BLaER1 treated with 17β-estradiol and CSF1 and Interleukin-3, amounts not matched to agents 10 nM and 100 nM (cell line): ENCODE measurements at regions not wholly inside any gene's neighbourhood (a gene's known extent, or its start where the extent isn't known, plus 50 kb on each side); places are given as distances from the start of the nearest gene placed in this dataset.
A peak's percentile ranks its signal among the peaks of the same experiment; 100 is the strongest.

ENCODE experiments used
- H3K27ac ChIP-seq, 11 experiments: shearing (Covaris generic); formaldehyde crosslinking; 2 replicates each; pipeline ENCODE4 v1.8.1; 2022
- H3K27me3 ChIP-seq, 11 experiments: shearing (Covaris generic); formaldehyde crosslinking; 2 replicates each; pipeline ENCODE4 v1.8.1; 2022
- H3K36me3 ChIP-seq, 11 experiments: shearing (Covaris generic); formaldehyde crosslinking; 2 replicates each; pipeline ENCODE4 v1.8.1; 2022
- H3K4me1 ChIP-seq, 10 experiments: shearing (Covaris generic); formaldehyde crosslinking; 2 replicates each; pipeline ENCODE4 v1.8.1; 2022
- H3K4me2 ChIP-seq, 11 experiments: shearing (Covaris generic); formaldehyde crosslinking; 2 replicates each; pipeline ENCODE4 v1.8.1; 2022
- H3K4me3 ChIP-seq, 10 experiments: shearing (Covaris generic); formaldehyde crosslinking; 2 replicates each; pipeline ENCODE4 v1.8.1; 2022
- H3K9ac ChIP-seq, 11 experiments: shearing (Covaris generic); formaldehyde crosslinking; 2 replicates each; pipeline ENCODE4 v1.8.1; 2022
- H3K9me3 ChIP-seq, 11 experiments: shearing (Covaris generic); formaldehyde crosslinking; replicated peaks in 1 of 11; 2 replicates each; pipeline ENCODE4 v1.8.1; 2022
- H4K20me1 ChIP-seq, 11 experiments: shearing (Covaris generic); formaldehyde crosslinking; 2 replicates each; pipeline ENCODE4 v1.8.1; 2022
- Cebpa-rat ChIP-seq, 11 experiments: shearing (Covaris generic); IDR thresholded peaks; 2 replicates each; pipeline ENCODE4 v1.8.1; 2022

DNA sequence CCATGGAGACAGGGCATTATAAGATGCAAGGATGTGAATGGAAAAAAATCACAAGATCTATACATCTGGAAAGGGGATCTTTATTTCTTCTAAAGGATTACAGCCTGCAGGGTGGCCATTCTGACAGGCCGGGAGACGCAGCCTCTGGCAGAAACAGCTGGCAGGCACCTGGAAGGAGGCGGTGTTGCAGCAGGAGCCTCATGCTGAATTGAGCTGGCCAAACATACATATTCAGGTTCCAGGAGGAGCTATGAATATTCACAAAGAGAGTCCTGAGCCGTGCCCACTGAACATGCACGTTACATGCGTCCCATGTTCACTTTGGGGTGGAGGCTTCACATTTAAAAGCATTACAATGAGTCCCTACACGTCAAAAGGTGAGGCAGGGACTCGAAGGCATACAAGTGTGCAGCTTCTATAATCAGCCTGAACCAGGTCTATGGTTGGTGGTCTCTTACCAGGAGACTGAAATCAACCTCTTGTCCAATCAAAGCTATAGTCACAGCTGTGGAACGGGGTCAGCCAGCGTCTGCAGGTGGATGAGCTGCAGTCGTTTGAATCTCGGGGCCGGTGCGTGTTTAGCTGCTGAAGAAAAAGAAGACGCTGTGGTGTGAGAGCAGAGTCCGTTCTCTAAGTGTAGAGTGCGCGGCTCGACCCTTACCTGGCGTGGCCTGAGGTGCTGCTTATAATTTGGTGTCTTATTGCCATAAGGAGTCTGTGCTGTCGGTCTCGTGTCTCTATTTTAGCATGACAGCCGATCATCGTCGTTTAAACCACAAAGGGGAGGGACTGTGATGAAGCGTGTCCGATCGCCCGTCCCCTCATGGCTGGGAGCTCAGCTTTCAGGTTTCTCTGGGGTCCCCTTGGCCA, 183.0 kb downstream of the ETS2 start:
- Histone ChIP-seq H3K4me1 (peaks cover 82 to 100% (median 99%) of the 10 kb centered on the region in 10 experiments), H3K9me3 (no peaks in the 10 kb centered on the region), H3K9ac (peak overlapping the region in 7 of 11 experiments; percentile 17 to 68 (median 55); a peak in 13 of 22 replicates), H3K27ac (peak overlapping the region in 4 of 11 experiments; percentile 57 to 89 (median 79); a peak in 8 of 22 replicates), H3K4me2 (peak overlapping the region; percentile 77 to 99 (median 86)), H4K20me1 (no peaks in the 10 kb centered on the region), H3K4me3 (peak overlapping the region in 9 of 10 experiments; percentile 6 to 60 (median 43); a peak in 18 of 20 replicates), H3K36me3 (no peaks in the 10 kb centered on the region), H3K27me3 (peaks cover 0 to 69% (median 0%) of the 10 kb centered on the region in 11 experiments; a peak in 8 of 22 replicates)
- TF ChIP-seq Cebpa-rat (IDR thresholded peaks at IDR 0.05): no peak

GRCh38 chr21:38987633-38988508, 182.1 kb downstream of the ETS2 start:
- peak overlapping the region in 6 of 11 experiments; percentile 1 to 68 (median 58); a peak in 10 of 22 replicates for H3K9ac ChIP-seq
- no peaks in the 10 kb centered on the region for H3K9me3 ChIP-seq
- no peak for TF ChIP-seq Cebpa-rat (IDR thresholded peaks at IDR 0.05)
- H3K27me3 ChIP-seq: peaks cover 0 to 69% (median 0%) of the 10 kb centered on the region in 11 experiments; a peak in 8 of 22 replicates
- H3K36me3 ChIP-seq: no peaks in the 10 kb centered on the region
- H3K4me3 ChIP-seq: peak overlapping the region in 5 of 10 experiments; percentile 36 to 60 (median 43); a peak in 7 of 20 replicates
- H4K20me1 ChIP-seq: no peaks in the 10 kb centered on the region
- peaks cover 73 to 100% (median 94%) of the 10 kb centered on the region in 10 experiments for H3K4me1 ChIP-seq
- H3K4me2 ChIP-seq: peak overlapping the region; percentile 77 to 99 (median 86)
- H3K27ac ChIP-seq: peak overlapping the region in 7 of 11 experiments; percentile 8 to 89 (median 57); a peak in 10 of 22 replicates

DNA sequence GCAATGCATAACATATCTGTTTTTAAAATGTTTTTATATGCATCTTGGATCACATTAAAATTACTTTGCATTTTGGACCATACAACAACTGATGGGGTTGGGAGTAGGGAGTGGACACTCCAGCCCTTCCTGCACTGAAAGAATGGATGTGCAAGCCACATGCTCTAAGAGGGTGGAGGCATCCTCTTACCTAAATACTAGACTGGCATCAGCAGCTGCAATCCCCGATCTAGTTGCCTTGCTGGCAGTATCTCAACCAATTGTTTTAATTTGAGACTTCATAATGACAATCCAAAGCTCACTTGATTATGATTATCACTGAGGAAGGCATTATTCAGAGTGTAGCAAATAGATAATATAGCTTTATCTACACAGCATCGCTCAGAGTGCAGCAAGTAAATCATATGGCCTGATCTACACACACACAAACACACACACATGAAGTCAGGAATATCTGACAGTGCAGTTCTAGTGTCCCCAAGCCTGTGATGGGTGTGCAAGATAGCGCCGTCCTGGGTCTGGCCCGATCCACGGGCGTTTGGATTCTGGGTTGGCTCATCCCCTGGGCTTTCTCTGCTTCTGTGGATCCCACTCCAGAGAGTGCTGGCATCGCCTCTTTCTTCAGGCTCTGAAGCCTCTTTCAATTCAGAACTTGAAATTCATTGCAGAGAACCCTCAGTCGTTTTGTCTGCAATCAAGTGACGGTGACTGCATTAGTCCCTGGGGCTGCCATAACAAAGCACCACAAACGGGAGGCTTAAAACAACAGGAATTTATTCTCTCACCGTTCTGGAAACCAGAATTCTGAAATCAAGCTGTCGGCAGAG, 181.3 kb downstream of the ETS2 start:
- peak overlapping the region in 3 of 10 experiments; percentile 0 to 60 (median 48); a peak in 4 of 20 replicates for H3K4me3 ChIP-seq

DNA sequence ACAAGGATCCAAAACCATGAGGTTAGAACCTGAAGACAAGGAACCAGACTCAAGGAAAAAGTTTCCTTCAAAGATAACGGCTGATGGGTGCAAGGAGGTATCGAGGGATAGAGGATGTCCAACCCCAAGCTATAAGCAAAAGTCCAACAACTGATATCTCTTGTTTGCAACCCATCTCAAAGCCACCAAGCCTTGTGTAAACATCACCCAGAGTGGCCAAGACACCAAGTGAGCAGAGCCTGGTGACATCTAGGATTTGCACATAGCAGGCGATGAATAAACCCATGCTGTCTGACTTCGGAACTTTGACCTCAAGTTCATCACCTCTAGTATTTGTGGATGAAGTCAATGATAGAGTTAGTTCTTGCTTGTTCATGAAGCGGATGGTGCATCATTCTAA, 180.7 kb downstream of the ETS2 start:
- TF ChIP-seq Cebpa-rat (IDR thresholded peaks at IDR 0.05): no peak
- peak overlapping the region in 3 of 11 experiments; percentile 72 to 73 (median 72); a peak in 6 of 22 replicates for H3K9ac ChIP-seq
- no peaks in the 10 kb centered on the region for H3K9me3 ChIP-seq
- H3K4me3 ChIP-seq: no peak overlapping the region
- H3K36me3 ChIP-seq: no peaks in the 10 kb centered on the region
- peak overlapping the region; percentile 70 to 99 (median 86); a peak in 19 of 22 replicates for H3K4me2 ChIP-seq
- no peaks in the 10 kb centered on the region for H4K20me1 ChIP-seq
- peaks cover 0 to 66% (median 0%) of the 10 kb centered on the region in 11 experiments; a peak in 8 of 22 replicates for H3K27me3 ChIP-seq
- peak overlapping the region in 5 of 11 experiments; percentile 74 to 89 (median 80); a peak in 9 of 22 replicates for H3K27ac ChIP-seq
- peaks cover 66 to 100% (median 93%) of the 10 kb centered on the region in 10 experiments for H3K4me1 ChIP-seq

More for the DNA sequence above, 181.3 kb downstream of the ETS2 start:
- Histone ChIP-seq H3K27me3 (peaks cover 0 to 68% (median 0%) of the 10 kb centered on the region in 11 experiments; a peak in 8 of 22 replicates), H3K27ac (peak overlapping the region in 7 of 11 experiments; percentile 8 to 89 (median 57); a peak in 9 of 22 replicates), H3K36me3 (no peaks in the 10 kb centered on the region), H4K20me1 (no peaks in the 10 kb centered on the region), H3K4me1 (peaks cover 65 to 100% (median 91%) of the 10 kb centered on the region in 10 experiments), H3K9me3 (no peaks in the 10 kb centered on the region), H3K9ac (peak overlapping the region in 6 of 11 experiments; percentile 1 to 68 (median 58); a peak in 9 of 22 replicates), H3K4me2 (peak overlapping the region; percentile 77 to 99 (median 86))
- TF ChIP-seq Cebpa-rat (IDR thresholded peaks at IDR 0.05): no peak

GRCh38 chr21:38985568-38986378, 180.0 kb downstream of the ETS2 start:
- Histone ChIP-seq H4K20me1 (no peaks in the 10 kb centered on the region), H3K4me2 (peak overlapping the region; percentile 70 to 99 (median 86)), H3K27ac (peak overlapping the region in 10 of 11 experiments; percentile 34 to 89 (median 75); a peak in 19 of 22 replicates), H3K27me3 (peaks cover 0 to 64% (median 0%) of the 10 kb centered on the region in 11 experiments; a peak in 8 of 22 replicates), H3K9ac (peak overlapping the region in 9 of 11 experiments; percentile 32 to 73 (median 61); a peak in 17 of 22 replicates), H3K36me3 (no peaks in the 10 kb centered on the region), H3K4me1 (peaks cover 71 to 100% (median 94%) of the 10 kb centered on the region in 10 experiments), H3K4me3 (peak overlapping the region in 1 of 10 experiments; percentile 39; a peak in 1 of 20 replicates), H3K9me3 (no peaks in the 10 kb centered on the region)
- no peak for TF ChIP-seq Cebpa-rat (IDR thresholded peaks at IDR 0.05)

GRCh38 chr21:38984982-38985567, 179.3 kb downstream of the ETS2 start:
- H3K4me1 ChIP-seq: peaks cover 71 to 100% (median 94%) of the 10 kb centered on the region in 10 experiments

More at GRCh38 chr21:38984982-38985567, 179.3 kb downstream of the ETS2 start:
- peak overlapping the region in 10 of 11 experiments; percentile 34 to 89 (median 75); a peak in 19 of 22 replicates for H3K27ac ChIP-seq
- H3K9ac ChIP-seq: peak overlapping the region; percentile 4 to 73 (median 58); a peak in 19 of 22 replicates
- TF ChIP-seq Cebpa-rat (IDR thresholded peaks at IDR 0.05): no peak
- H3K27me3 ChIP-seq: peaks cover 0 to 59% (median 0%) of the 10 kb centered on the region in 11 experiments; a peak in 8 of 22 replicates
- no peaks in the 10 kb centered on the region for H3K36me3 ChIP-seq
- H3K4me2 ChIP-seq: peak overlapping the region; percentile 70 to 99 (median 86)
- H3K4me3 ChIP-seq: peak overlapping the region in 6 of 10 experiments; percentile 6 to 39 (median 10); a peak in 4 of 20 replicates
- H4K20me1 ChIP-seq: no peaks in the 10 kb centered on the region
- H3K9me3 ChIP-seq: no peaks in the 10 kb centered on the region
